Heart left ventricle (tissue), 13 donors: ENCODE measurements at regions not wholly inside any gene's neighbourhood (a gene's known extent, or its start where the extent isn't known, plus 50 kb on each side); places are given as distances from the start of the nearest gene placed in this dataset.

ENCODE experiments used
- POLR2A ChIP-seq, 2 donors: fragments of 450-650 bp; IDR thresholded peaks; one replicate each; pipeline ENCODE4 v1.6.1; 2017; ENCODE audit warnings: antibody characterized with exemption in 2 of 2, mild to moderate bottlenecking in 2 of 2, moderate library complexity in 2 of 2
- TF ChIP-seq, protein P1 (sequence below), 12 donors: fragments of 200-600 bp; sonication (generic) in 4 of 12; IDR thresholded peaks; one replicate each; pipeline versions ENCODE4 v1.5.0 to v1.8.0; 2018 to 2022; ENCODE audit warnings: antibody characterized with exemption in 12 of 12, mild to moderate bottlenecking in 5 of 12
- donor health status: ischemic (EF 13 %, LVEDD 7.1; RV severe dilation, severe dysfunction).
- donor health status: DM: no; HTN: yes; CAD: no.
- donor health status: DM: no; HTN: no; CAD: no.
- donor health status: ischemic (EF 25% LVEDD 6.9; RV normal size, moderate dysfunction).
- donor health status: ischemic (EF 25% LVEDD 5.7; RV mildly dilated, moderate dysfunction).
- donor health status: ischemic (EF 35%, LVEDD 5.7; RV mildly dilated, moderate dysfunction).
- donor health status: nonischemic (EF 11% LVEDD 7.7; RV severe dilation, severe dysfunction).
- donor health status: DM: yes; HTN: yes; CAD: no.
- donor health status: PGD.
- donor health status: ischemic (EF 29% LVEDD 5.4; RV normal size, mild dysfunction).
- donor health status: nonischemic (EF 23%, LVEDD 6.1; RV moderate dilation, normal function).

DNA sequence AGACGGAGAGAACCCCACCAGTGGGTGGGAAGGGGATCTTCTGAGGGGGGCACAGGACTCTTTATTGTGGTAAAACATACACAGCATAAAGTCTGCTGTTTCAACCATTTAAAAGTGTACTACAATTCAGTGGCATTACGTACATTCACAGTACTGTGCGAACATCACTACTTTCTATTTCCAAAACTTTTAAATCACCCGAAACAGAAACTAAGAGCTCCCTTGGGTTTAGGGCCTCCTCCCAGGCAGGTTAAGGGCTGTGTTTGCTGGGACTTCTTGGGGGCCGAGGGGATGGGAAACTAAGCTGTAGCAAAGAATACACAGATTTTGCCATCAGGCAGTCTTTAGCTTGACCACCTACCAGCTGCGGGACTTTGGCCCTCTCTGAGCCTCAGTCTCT lies 242.0 kb downstream of the HAUS1 start:
- no peak for TF ChIP-seq POLR2A (IDR thresholded peaks at IDR 0.05)
- TF ChIP-seq, protein P1, sequence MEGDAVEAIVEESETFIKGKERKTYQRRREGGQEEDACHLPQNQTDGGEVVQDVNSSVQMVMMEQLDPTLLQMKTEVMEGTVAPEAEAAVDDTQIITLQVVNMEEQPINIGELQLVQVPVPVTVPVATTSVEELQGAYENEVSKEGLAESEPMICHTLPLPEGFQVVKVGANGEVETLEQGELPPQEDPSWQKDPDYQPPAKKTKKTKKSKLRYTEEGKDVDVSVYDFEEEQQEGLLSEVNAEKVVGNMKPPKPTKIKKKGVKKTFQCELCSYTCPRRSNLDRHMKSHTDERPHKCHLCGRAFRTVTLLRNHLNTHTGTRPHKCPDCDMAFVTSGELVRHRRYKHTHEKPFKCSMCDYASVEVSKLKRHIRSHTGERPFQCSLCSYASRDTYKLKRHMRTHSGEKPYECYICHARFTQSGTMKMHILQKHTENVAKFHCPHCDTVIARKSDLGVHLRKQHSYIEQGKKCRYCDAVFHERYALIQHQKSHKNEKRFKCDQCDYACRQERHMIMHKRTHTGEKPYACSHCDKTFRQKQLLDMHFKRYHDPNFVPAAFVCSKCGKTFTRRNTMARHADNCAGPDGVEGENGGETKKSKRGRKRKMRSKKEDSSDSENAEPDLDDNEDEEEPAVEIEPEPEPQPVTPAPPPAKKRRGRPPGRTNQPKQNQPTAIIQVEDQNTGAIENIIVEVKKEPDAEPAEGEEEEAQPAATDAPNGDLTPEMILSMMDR (IDR thresholded peaks at IDR 0.05): no peak
